COLO668 (cell line): ENCODE measurements at regions not wholly inside any gene's neighbourhood (a gene's known extent, or its start where the extent isn't known, plus 50 kb on each side); places are given as distances from the start of the nearest gene placed in this dataset.
"Not testable (repeated sequence)": the region's sequence is repeated elsewhere in the genome, so short reads cannot be mapped to it uniquely, and the experiment has no call there.

Experiments used
- DNase-seq: peaks from one replicate; lab custom pipeline; 2025; ENCODE audit not compliant: unreplicated experiment; lab: John Stamatoyannopoulos, UW

DNA sequence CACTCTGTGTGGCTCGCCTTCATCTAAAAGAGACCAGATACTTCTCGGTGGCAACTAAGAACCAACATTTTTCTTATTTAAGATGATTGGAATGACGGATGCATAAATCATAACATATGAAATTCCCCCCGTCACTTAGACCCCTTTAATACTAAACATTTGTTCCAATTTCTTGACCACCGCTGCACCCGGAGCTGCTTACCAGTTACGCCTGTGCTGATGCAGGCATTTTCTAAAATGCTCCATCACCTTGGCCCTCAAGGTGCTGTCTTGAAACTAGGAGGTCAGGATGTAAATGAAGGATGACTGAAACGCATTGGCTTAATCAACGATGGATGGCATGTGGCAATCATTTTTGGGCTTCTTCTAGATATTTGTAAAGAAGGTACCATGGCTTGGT is 130.0 kb downstream of the CPZ start:
- no peak for DNase-seq

DNA sequence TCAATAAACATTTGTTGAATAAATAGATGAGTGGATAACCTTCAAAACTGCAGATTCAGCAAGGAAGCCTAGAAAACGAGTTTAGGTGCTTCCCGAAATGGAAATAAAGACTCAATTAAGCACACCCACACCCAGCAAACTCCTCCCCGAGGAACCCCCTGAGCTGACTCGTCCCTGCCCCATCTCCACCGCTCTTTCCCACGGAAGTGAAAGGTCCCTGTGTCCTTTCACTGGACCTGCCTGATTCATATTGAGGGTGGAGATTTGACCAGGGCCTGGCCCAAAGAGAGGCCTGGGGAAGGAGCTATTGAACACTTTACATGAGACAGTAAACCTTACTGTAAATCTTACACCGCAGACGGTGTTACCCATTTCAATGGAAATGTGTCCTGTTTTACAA is 129.1 kb downstream of the CPZ start:
- no peak for DNase-seq

DNA sequence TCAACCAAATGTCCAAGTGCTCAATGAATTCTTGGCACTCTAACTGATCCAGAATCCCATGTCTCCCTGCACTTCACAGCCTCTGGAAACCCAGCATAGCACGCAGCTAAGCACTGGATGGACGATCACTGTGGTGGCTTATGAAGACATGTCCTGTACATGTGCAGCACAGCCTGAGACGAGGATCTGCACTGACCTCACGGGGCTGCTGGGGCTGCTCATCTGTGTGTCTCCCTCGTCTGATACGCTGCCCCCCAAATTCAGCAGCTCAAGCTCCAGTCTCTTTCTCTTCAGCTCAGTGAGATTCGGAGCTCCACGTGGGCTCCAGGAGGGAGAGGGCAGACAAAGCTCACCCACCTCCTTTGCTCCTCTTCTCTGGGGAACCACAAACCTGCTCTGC is 126.9 kb downstream of the CPZ start:
- DNase-seq: no peak

GRCh38 chr4:8717470-8717869 is 124.9 kb downstream of the CPZ start:
- not testable (repeated sequence) for DNase-seq

GRCh38 chr4:8710946-8711345 is 118.4 kb downstream of the CPZ start:
- DNase-seq: no peak

- no peak for DNase-seq
Measured at GRCh38 chr4:8710416-8710815, 117.9 kb downstream of the CPZ start.

DNA sequence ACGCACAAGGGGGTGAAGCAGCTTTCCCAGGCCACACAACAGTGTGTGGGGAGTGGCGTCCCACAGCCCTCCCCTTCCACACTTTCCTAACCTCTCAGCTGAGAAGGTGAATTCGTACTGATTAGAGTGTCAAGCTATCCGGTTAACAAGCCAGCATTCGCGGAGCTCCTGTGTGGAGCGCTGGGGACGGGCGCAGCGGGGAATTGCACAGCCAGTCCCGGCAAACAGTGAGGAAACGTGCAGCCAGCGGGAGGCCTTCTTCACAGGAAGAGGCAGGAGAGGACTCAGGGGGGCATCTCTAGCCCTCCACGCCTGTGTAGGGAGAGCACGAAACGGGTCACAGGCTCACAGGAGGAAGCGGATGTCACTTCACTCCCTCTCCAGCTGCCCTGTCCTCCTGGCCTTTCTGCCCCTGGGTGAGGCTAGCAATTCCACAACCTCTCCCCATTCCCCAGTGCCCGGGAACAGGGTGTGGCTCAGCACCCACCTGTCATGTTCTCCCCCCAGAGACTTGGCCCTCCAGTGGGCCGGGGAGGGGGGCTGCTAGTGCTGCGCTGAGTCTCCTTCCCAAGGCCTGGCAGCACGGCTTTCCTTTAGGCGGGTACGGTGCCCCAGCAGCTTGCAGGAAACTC is 117.3 kb downstream of the CPZ start:
- no peak for DNase-seq

DNA sequence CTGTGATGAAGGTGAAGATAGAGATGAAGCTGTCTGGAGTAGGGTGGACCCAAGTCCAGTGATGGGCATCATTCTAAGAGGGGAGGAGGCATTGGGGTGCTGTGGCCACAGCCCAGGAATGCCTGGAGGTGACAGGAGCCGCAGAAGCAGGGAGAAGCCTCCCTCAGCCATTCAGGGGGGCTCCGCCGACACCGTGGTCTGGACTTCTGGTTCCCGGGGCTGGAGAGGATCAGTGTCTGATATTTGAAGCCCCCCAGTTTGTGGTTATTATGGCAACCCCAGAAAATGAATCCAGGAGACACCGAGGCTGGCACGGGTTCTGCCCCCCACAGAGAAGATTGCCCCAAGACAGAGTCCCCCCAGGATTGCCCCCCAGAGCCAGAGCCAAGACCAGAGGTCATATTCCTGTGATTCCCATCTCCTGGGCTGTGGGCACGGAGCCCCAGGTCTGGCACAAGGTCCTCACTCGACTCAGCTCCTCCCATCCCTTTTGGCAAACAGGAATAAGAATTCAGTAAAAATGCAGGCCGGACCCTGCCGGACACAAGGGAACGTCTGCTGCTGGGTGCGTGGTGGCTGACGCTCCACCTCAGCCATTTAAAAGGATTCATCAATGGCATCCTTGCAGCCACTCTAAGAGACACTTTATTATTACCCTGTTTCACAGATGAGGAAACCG is 116.6 kb downstream of the CPZ start:
- DNase-seq: no peak

GRCh38 chr4:8708401-8709021 is 115.9 kb downstream of the CPZ start:
- DNase-seq: no peak

- DNase-seq: no peak
Measured at GRCh38 chr4:8707045-8707781, 114.6 kb downstream of the CPZ start.

GRCh38 chr4:8706216-8707044 is 113.9 kb downstream of the CPZ start:
- no peak for DNase-seq

- no peak for DNase-seq
Measured at GRCh38 chr4:8705161-8706145, 112.9 kb downstream of the CPZ start.

- DNase-seq: no peak
Measured at GRCh38 chr4:8704632-8705031, 112.1 kb downstream of the CPZ start.

DNA sequence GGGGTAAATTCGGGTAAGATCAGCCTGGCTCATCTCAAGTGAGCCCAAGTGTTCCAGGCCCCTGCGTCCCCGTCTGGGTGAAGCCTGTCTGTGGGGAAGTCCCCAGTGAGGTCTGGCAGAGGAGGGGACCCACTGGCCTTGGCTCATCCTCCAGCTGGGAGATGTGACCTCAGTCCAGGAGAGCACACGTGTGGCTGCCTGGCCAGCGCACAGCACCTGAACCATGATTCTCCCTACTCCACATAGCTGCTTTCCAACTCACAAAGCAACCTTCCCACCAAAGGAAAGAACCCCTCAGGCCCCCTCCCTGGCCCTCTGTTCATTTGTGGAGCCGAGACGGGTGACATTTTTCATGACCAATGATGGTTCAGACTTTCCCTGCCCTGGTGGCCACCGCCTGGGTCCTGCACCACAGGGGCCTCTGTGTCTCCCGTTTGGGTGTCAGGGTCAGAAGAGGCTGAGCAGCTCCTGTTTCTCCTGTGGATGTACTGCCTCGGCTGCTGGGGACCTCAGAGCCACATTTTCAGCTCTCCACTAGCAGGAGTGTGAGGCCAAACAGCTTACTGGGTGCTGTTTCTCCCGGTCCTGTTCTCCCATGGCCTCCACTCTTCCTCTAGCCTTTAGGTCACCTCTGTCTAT is 111.4 kb downstream of the CPZ start:
- DNase-seq: no peak

DNA sequence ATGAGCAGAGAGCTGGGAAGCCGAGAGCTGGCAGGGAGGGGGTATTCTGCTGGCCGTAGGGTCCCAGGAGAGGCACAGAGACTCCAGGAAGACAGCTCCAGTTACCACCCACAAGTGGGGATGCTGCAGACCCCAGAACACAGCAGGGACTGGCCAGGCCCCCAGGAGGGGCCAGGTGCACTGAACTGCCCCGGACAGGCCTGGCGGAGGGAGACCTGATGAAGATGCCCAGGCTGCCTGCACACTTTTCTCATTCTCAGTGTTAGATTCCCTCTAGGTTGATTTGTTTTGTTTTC is 110.8 kb downstream of the CPZ start:
- DNase-seq: no peak

DNA sequence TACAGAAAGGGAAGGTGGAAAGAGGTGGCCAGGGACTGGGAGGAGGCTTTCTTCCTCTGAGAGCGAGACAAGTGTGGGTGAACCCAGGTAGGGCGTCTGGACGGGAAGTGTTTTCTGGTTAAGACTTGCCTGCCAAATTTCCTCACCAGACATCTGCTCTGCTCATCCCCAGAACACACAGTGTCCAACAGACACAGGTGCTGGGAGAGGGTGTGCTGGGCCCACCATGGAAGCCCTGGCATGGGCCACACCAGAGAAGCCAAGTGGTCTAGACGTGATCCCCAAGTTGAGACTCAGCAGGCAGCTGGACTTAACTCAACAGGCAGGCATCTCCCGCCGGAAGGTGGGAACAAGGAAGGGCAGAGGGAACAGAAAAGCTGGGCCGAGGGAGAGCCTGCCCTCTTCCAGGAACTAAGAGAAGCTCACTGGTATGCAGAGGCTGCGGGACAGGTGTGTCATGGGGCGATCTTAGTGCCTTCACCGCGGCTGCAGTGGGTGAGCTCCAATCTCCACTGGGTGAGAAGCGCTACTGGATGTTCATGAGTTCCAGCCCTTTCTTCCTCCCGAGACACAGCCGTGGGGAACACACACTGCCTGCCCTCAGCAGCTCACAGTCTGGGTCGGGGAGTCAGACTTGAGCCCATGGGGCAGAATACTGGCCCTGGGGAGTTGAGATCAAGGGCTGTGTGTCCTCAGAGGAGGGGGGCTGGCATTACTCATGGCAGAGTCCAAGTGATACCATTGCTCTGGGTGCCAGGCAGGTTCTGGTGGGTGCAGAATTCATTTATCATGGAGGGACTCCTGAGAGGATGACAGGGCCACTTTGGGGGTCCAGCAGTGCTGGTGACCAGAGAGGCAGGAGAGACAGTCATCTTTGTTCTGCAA is 110.2 kb downstream of the CPZ start:
- DNase-seq: no peak

GRCh38 chr4:8702020-8702495 is 109.5 kb downstream of the CPZ start:
- DNase-seq: no peak
